K562 (cell line): ENCODE measurements at regions not wholly inside any gene's neighbourhood (a gene's known extent, or its start where the extent isn't known, plus 50 kb on each side); places are given as distances from the start of the nearest gene placed in this dataset.

Experiments
- ATAC-seq: fragments of 200-7000 bp; cut with Tn5 transposase; 3 replicates; pipeline ENCODE4 v1.9.1; 2020; ENCODE audit warnings: moderate library complexity
- BruUV-seq: library from RNA; stranded (reverse); fragments of 400-500 nt; replicated peaks from 2 replicates; lab custom pipeline; 2021; lab: Mats Ljungman, UMichigan
- CTCF ChIA-PET: fragments of 300-600 bp; formaldehyde crosslinking; extraction: SDS; loops from one replicate; lab custom pipeline; 2021; ENCODE audit warnings: low intra/inter-chr PET ratio; lab: Yijun Ruan, JAX
- POLR2A ChIA-PET: fragments of 300-600, 350-650 bp; sonication (Branson Sonifier 250); formaldehyde crosslinking; extraction: SDS; loops from one replicate; lab custom pipeline; 2021; ENCODE audit warnings: antibody characterized with exemption, inconsistent platforms; lab: Yijun Ruan, JAX
- DNase-seq, 4 experiments: peaks; one replicate each; pipeline versions ENCODE4 v3.0.0 to v3.0.0-alpha.2; 2011 to 2018; ENCODE audit warnings: low spot score in 3 of 4, mixed read lengths in 3 of 4; ENCODE audit errors: extremely low read depth in 1 of 4
- FAIRE-seq: peaks from 2 replicates; lab custom pipeline; 2011; peaks lifted over from hg19 to GRCh38; lab: Jason Lieb, UNC
- H2AFZ ChIP-seq: 2 replicates; pipeline ENCODE4 v1.6.0; 2011; ENCODE audit warnings: low read depth, low read length, control low read depth, inconsistent platforms
- H3K27ac ChIP-seq: fragments of 200-600 bp; 3 replicates; pipeline ENCODE4 v1.8.0; 2011; ENCODE audit warnings: low read depth, mild to moderate bottlenecking, control low read depth, inconsistent platforms, low read length, moderate library complexity, mixed read lengths; ENCODE audit errors: extremely low read depth
- H3K27me3 ChIP-seq, 2 experiments: fragments of 300-600 bp in 1 of 2; 2 replicates in 1 of 2; 3 replicates in 1 of 2; pipeline versions ENCODE4 v1.6.0 to v1.8.0; 2011; ENCODE audit warnings: inconsistent platforms in 2 of 2, low read length in 2 of 2, mild to moderate bottlenecking in 1 of 2, mixed read lengths in 1 of 2, moderate library complexity in 1 of 2; ENCODE audit not compliant: control insufficient read depth in 2 of 2, insufficient read depth in 2 of 2
- H3K36me3 ChIP-seq: fragments of 300-600 bp; 3 replicates; pipeline ENCODE4 v1.8.0; 2011; ENCODE audit warnings: mild to moderate bottlenecking, low read length, inconsistent platforms; ENCODE audit not compliant: control insufficient read depth, insufficient read depth
- H3K4me1 ChIP-seq, 2 experiments: fragments of 200-600 bp in 1 of 2; replicated peaks in 1 of 2; 2 replicates in 1 of 2; 3 replicates in 1 of 2; pipeline versions ENCODE4 v1.5.1 to v1.8.0; 2011; ENCODE audit warnings: inconsistent platforms in 2 of 2, low read length in 2 of 2, mild to moderate bottlenecking in 1 of 2, mixed read lengths in 1 of 2, moderate library complexity in 1 of 2; ENCODE audit not compliant: control insufficient read depth in 2 of 2, insufficient read depth in 2 of 2
- H3K4me2 ChIP-seq: 2 replicates; pipeline ENCODE4 v1.6.1; 2011; ENCODE audit warnings: low read length, control low read depth, inconsistent platforms, mixed read lengths; ENCODE audit not compliant: insufficient read depth
- H3K4me3 ChIP-seq: fragments of 200-600 bp; sonication (generic), shearing (Covaris generic); 2 replicates; pipeline ENCODE4 v1.5.1; 2016; ENCODE audit warnings: control low read depth, inconsistent platforms
- H3K79me2 ChIP-seq: fragments of 200-600 bp; 3 replicates; pipeline ENCODE4 v1.8.0; 2011; ENCODE audit warnings: low read length, inconsistent platforms; ENCODE audit not compliant: control insufficient read depth, insufficient read depth
- H3K9ac ChIP-seq, 2 experiments: 2 replicates each; pipeline versions ENCODE4 v1.6.0 to v1.6.1; 2011; ENCODE audit warnings: low read depth in 2 of 2, low read length in 2 of 2, control low read depth in 1 of 2, inconsistent platforms in 1 of 2, mild to moderate bottlenecking in 1 of 2, mixed read lengths in 1 of 2; ENCODE audit not compliant: insufficient read depth in 1 of 2
- H3K9me1 ChIP-seq: one replicate; pipeline ENCODE4 v1.6.0; 2011; ENCODE audit warnings: inconsistent platforms, mild to moderate bottlenecking, low read length, moderate library complexity; ENCODE audit not compliant: control insufficient read depth, insufficient read depth
- H3K9me3 ChIP-seq: replicated peaks from 2 replicates; pipeline ENCODE4 v1.5.1; 2011; ENCODE audit warnings: low read depth, low read length, inconsistent platforms; ENCODE audit not compliant: control insufficient read depth, insufficient read depth
- H4K20me1 ChIP-seq: replicated peaks from 2 replicates; pipeline ENCODE4 v1.6.1; 2011; ENCODE audit warnings: low read length, inconsistent platforms, mixed read lengths; ENCODE audit not compliant: control insufficient read depth, insufficient read depth
- ADNP ChIP-seq: fragments of 200-800 bp; sonication (Bioruptor generic); IDR thresholded peaks from 2 replicates; pipeline ENCODE4 v1.6.1; 2016; ENCODE audit warnings: missing genetic modification characterization, missing compliant biosample characterization
- FOSL1 ChIP-seq: fragments of 200-800 bp; sonication (Bioruptor generic); conservative IDR thresholded peaks from 2 replicates; pipeline ENCODE4 v1.6.1; 2016; ENCODE audit warnings: missing genetic modification characterization, missing compliant biosample characterization
- FOXK2 ChIP-seq, 2 experiments: fragments of 450-650 bp; IDR thresholded peaks in 1 of 2; conservative IDR thresholded peaks in 1 of 2; 2 replicates each; pipeline ENCODE4 v1.6.1; 2016; ENCODE audit warnings: low read depth in 2 of 2, mild to moderate bottlenecking in 1 of 2
- MTF1 ChIP-seq: fragments of 250-450 bp; sonication (Bioruptor Pico); IDR thresholded peaks from 2 replicates; pipeline ENCODE4 v1.9.0; 2021; ENCODE audit warnings: moderate library complexity, mild to moderate bottlenecking, inconsistent platforms, borderline replicate concordance
- PHF8 ChIP-seq: fragments of 200-600 bp; sonication (generic); IDR thresholded peaks from 2 replicates; pipeline ENCODE4 v1.6.1; 2012; ENCODE audit warnings: mixed run types, mild to moderate bottlenecking, inconsistent platforms, low read length, moderate library complexity, borderline replicate concordance
- ZNF347 ChIP-seq: fragments of 450-650 bp; formaldehyde crosslinking; IDR thresholded peaks from 2 replicates; pipeline ENCODE4 v1.4.0; 2020; ENCODE audit warnings: low read depth, mild to moderate bottlenecking, moderate library complexity
- WGBS: fragments of 100-300 bp; shearing (Covaris generic); methylation state at CpG from one replicate; pipeline ENCODE4 v1.1.6; 2016; ENCODE audit warnings: low coverage, mixed read lengths; ENCODE audit not compliant: insufficient coverage; ENCODE audit errors: missing lambda C conversion rate; 5-methylcytosine and 5-hydroxymethylcytosine counted together
- in situ Hi-C: fragments of 300-500 bp; cut with MboI; formaldehyde crosslinking; loops from 4 replicates; pipeline ENCODE4 v1.15.0; 2018; ENCODE audit warnings: inconsistent platforms, mixed read lengths
- intact Hi-C: fragments of 100-400 bp; cut with micrococcal nuclease; formaldehyde crosslinking; loops from 2 replicates; pipeline ENCODE4 v1.14.2; 2022
- TF ChIP-seq, protein P1 (sequence below): fragments of 450-650 bp; IDR thresholded peaks from 2 replicates; pipeline ENCODE4 v1.6.1; 2018; ENCODE audit not compliant: partially characterized antibody

DNA sequence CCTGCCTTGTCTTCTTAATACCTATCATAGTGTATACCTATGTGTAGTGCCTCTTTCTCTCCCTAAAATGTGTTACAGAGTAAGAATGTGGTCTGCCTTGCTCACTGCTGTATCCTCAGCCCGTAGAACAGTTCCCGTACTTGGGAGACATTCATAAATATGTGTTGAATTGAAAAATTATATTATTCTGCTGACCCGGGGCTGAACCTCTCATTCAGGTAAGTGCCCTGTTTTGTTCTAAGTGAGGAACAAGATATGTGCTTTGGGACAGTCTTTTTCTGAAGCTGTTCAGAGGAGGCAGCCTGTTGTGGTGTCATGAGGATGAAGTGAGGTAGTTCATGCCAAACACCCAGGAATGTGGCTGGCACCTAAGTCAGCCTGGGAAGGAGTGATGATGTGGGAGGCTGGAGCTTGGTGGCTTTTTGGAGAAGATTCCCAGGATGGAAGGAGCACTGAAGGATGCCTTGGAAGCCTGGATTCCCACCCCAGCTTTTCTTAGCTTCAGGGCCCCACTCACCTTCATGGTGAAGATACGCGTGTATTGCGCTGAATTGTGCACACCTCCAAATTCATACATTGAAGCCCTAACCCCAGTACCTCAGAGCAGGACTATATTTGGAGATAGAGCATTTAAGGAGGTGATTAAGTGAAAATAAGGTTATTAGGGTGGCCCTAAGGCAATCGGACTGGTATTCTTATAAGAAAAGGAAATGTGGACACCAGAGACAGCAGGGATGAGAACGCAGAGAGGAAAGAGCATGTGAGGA lies 166.3 kb downstream of the DDX1 start:
- Histone ChIP-seq H3K9me3 (no peaks in the 10 kb centered on the region), H3K4me3 (no peak overlapping the region), H3K27me3 (peaks cover 6 to 40% of the 10 kb centered on the region in 2 experiments; a peak in 4 of 5 replicates), H3K4me1 (no peaks in the 10 kb centered on the region), H3K36me3 (no peaks in the 10 kb centered on the region), H3K4me2 (no peak overlapping the region), H3K27ac (no peak overlapping the region), H4K20me1 (no peaks in the 10 kb centered on the region; the same call in 1 of the 2 replicates), H3K9me1 (no peaks in the 10 kb centered on the region), H2AFZ (no peak overlapping the region), H3K79me2 (no peaks in the 10 kb centered on the region), H3K9ac (no peak overlapping the region)
- ChIA-PET POLR2A (interaction anchor here (1.1 to 1.4 kb wide), 2 partner anchors 11 to 245 kb away, joined by 3 read pairs; no protein-coding TSS in a partner anchor), CTCF (no interaction called here)
- 0% methylated on average over 8 of the region's 8 CpGs for WGBS
- BruUV-seq: no TSS peak
- ATAC-seq (no peak), FAIRE-seq (no peak), DNase-seq (no peak)
- TF ChIP-seq FOSL1 (tag) (no peak), PHF8 (no peak), ZNF347 (no peak), FOXK2 (conservative IDR thresholded peaks at IDR 0.05 in 1 of 2, IDR thresholded peaks at IDR 0.05 in 1 of 2; ENCODE audit: low read depth in 2 of 2) (no peak), MTF1 (CRISPR knock-in tag) (no peak), ADNP (tag) (no peak)
- TF ChIP-seq, protein P1, sequence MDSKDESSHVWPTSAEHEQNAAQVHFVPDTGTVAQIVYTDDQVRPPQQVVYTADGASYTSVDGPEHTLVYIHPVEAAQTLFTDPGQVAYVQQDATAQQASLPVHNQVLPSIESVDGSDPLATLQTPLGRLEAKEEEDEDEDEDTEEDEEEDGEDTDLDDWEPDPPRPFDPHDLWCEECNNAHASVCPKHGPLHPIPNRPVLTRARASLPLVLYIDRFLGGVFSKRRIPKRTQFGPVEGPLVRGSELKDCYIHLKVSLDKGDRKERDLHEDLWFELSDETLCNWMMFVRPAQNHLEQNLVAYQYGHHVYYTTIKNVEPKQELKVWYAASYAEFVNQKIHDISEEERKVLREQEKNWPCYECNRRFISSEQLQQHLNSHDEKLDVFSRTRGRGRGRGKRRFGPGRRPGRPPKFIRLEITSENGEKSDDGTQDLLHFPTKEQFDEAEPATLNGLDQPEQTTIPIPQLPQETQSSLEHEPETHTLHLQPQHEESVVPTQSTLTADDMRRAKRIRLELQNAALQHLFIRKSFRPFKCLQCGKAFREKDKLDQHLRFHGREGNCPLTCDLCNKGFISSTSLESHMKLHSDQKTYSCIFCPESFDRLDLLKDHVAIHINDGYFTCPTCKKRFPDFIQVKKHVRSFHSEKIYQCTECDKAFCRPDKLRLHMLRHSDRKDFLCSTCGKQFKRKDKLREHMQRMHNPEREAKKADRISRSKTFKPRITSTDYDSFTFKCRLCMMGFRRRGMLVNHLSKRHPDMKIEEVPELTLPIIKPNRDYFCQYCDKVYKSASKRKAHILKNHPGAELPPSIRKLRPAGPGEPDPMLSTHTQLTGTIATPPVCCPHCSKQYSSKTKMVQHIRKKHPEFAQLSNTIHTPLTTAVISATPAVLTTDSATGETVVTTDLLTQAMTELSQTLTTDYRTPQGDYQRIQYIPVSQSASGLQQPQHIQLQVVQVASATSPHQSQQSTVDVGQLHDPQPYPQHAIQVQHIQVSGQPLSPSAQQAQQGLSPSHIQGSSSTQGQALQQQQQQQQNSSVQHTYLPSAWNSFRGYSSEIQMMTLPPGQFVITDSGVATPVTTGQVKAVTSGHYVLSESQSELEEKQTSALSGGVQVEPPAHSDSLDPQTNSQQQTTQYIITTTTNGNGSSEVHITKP: no peak
- in situ Hi-C loops (no loop called here), intact Hi-C loops (no loop called here)
